OCI-LY3 (cell line): ENCODE measurements at regions not wholly inside any gene's neighbourhood (a gene's known extent, or its start where the extent isn't known, plus 50 kb on each side); places are given as distances from the start of the nearest gene placed in this dataset.

ENCODE experiments used
- CTCF ChIP-seq: fragments of 200-600, 300-600 bp; sonication (generic); IDR thresholded peaks from 2 replicates; pipeline ENCODE4 v1.5.1; 2014; ENCODE audit warnings: antibody characterized with exemption, low read length, low read depth
- EZH2phosphoT487 ChIP-seq: fragments of 200-600 bp; shearing (Covaris generic); IDR thresholded peaks from 2 replicates; pipeline ENCODE4 v1.6.1; 2018; ENCODE audit warnings: antibody characterized with exemption, mixed run types, low read depth

GRCh38 chr1:194476872-194477271, 1290.5 kb upstream of the B3GALT2 start:
- TF ChIP-seq CTCF (no peak), EZH2phosphoT487 (no peak)
